ENCODE measurements at regions not wholly inside any gene's neighbourhood (a gene's known extent, or its start where the extent isn't known, plus 50 kb on each side); places are given as distances from the start of the nearest gene placed in this dataset.

GRCh38 chr14:45868863-45869262 lies 615.9 kb upstream of the MIS18BP1 start:
- H3K79me2 ChIP-seq = no peaks in the 10 kb centered on the region
- no peak for DNase-seq (ENCODE audit: low spot score)
- H3K27me3 ChIP-seq = no peaks in the 10 kb centered on the region
- H3K9me3 ChIP-seq (ENCODE audit: low read depth) = no peaks in the 10 kb centered on the region
- no peak overlapping the region for H3K27ac ChIP-seq
- no peaks in the 10 kb centered on the region for H3K36me3 ChIP-seq (replicated peaks; ENCODE audit: insufficient read depth, low read depth)
- TF ChIP-seq EZH2phosphoT487 (IDR thresholded peaks at IDR 0.05; ENCODE audit: low read depth, severe bottlenecking, unreplicated experiment) (no peak), EZH2 (IDR thresholded peaks at IDR 0.05; ENCODE audit: borderline replicate concordance) (no peak)
- TF ChIP-seq, protein P1, sequence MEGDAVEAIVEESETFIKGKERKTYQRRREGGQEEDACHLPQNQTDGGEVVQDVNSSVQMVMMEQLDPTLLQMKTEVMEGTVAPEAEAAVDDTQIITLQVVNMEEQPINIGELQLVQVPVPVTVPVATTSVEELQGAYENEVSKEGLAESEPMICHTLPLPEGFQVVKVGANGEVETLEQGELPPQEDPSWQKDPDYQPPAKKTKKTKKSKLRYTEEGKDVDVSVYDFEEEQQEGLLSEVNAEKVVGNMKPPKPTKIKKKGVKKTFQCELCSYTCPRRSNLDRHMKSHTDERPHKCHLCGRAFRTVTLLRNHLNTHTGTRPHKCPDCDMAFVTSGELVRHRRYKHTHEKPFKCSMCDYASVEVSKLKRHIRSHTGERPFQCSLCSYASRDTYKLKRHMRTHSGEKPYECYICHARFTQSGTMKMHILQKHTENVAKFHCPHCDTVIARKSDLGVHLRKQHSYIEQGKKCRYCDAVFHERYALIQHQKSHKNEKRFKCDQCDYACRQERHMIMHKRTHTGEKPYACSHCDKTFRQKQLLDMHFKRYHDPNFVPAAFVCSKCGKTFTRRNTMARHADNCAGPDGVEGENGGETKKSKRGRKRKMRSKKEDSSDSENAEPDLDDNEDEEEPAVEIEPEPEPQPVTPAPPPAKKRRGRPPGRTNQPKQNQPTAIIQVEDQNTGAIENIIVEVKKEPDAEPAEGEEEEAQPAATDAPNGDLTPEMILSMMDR (IDR thresholded peaks at IDR 0.05; ENCODE audit: poor library complexity) = no peak
- H2AFZ ChIP-seq = no peak overlapping the region
- no peaks in the 10 kb centered on the region for H4K20me1 ChIP-seq (ENCODE audit: insufficient read depth, poor library complexity, severe bottlenecking)
- no peaks in the 10 kb centered on the region for H3K9me2 ChIP-seq (replicated peaks; ENCODE audit: insufficient read depth)
- no peak overlapping the region for H3K4me2 ChIP-seq
- no peak overlapping the region for H3K4me3 ChIP-seq
- H3K4me1 ChIP-seq (ENCODE audit: insufficient read depth) = no peaks in the 10 kb centered on the region
- WGBS (ENCODE audit: low lambda C conversion rate, missing lambda C conversion rate) = 81% methylated on average over 2 of the region's 2 CpGs

GRCh38 chr14:45868377-45868776 lies 615.4 kb upstream of the MIS18BP1 start:
- H3K4me2 ChIP-seq = no peak overlapping the region
- H3K4me3 ChIP-seq = no peak overlapping the region
- no peak for DNase-seq (ENCODE audit: low spot score)
- TF ChIP-seq EZH2 (IDR thresholded peaks at IDR 0.05; ENCODE audit: borderline replicate concordance) (no peak), EZH2phosphoT487 (IDR thresholded peaks at IDR 0.05; ENCODE audit: low read depth, severe bottlenecking, unreplicated experiment) (no peak)
- TF ChIP-seq, protein P1 (IDR thresholded peaks at IDR 0.05; ENCODE audit: poor library complexity) = no peak
- H3K27ac ChIP-seq = no peak overlapping the region
- no peaks in the 10 kb centered on the region for H3K36me3 ChIP-seq (replicated peaks; ENCODE audit: insufficient read depth, low read depth)
- no peaks in the 10 kb centered on the region for H3K79me2 ChIP-seq
- no peaks in the 10 kb centered on the region for H3K4me1 ChIP-seq (ENCODE audit: insufficient read depth)
- no peaks in the 10 kb centered on the region for H4K20me1 ChIP-seq (ENCODE audit: insufficient read depth, poor library complexity, severe bottlenecking)
- WGBS (ENCODE audit: low lambda C conversion rate, missing lambda C conversion rate) = 50% methylated on average over 2 of the region's 2 CpGs
- no peak overlapping the region for H2AFZ ChIP-seq
- H3K9me2 ChIP-seq (replicated peaks; ENCODE audit: insufficient read depth) = no peaks in the 10 kb centered on the region
- no peaks in the 10 kb centered on the region for H3K27me3 ChIP-seq
- no peaks in the 10 kb centered on the region for H3K9me3 ChIP-seq (ENCODE audit: low read depth)

DNA sequence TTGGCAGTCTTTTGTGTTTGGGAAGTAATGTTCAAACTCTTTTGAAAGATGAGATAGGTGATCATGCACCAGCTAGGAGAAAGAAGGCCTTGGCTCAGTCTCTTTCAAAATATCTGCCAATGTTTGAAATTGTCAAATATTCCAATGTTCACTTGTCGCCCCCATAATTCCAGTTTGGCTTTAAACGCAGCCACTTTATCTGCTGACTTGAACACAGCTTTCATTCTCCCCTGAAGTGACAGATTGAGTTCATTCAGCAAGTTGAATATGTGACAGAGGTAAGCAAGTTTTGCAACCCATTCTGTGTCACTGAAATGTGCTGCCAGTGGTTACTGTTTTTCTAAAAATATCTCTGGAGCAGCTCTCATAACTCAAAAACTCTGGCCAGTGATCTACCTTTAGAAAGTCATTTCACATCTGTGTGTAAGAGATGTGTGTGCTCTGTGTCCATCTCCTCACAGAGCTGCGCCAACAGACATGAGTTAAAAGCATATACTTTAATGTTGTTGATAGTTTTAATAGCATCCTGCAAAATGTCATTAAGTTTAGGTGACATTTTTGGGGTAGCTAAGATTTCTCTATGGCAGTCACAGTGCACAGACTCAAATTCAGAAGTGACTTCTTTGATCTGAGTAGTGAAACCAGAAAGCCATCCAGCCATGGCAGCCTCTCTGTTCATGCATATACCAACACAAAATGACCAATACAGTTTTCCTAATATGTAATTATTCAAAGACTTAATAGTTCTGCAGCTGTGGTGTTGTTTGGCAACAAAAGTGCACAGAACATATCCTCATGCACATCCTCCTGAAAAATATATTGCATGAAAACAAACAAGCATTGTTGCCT lies 614.3 kb upstream of the MIS18BP1 start:
- H3K27ac ChIP-seq = no peak overlapping the region
- no peaks in the 10 kb centered on the region for H3K27me3 ChIP-seq
- H3K4me2 ChIP-seq = no peak overlapping the region
- no peak overlapping the region for H3K4me3 ChIP-seq
- H3K36me3 ChIP-seq (replicated peaks; ENCODE audit: insufficient read depth, low read depth) = no peaks in the 10 kb centered on the region
- TF ChIP-seq EZH2 (IDR thresholded peaks at IDR 0.05; ENCODE audit: borderline replicate concordance) (no peak), EZH2phosphoT487 (IDR thresholded peaks at IDR 0.05; ENCODE audit: low read depth, severe bottlenecking, unreplicated experiment) (no peak)
- TF ChIP-seq, protein P1 (IDR thresholded peaks at IDR 0.05; ENCODE audit: poor library complexity) = no peak
- H3K79me2 ChIP-seq = no peaks in the 10 kb centered on the region
- H3K9me3 ChIP-seq (ENCODE audit: low read depth) = no peaks in the 10 kb centered on the region
- H2AFZ ChIP-seq = no peak overlapping the region
- DNase-seq (ENCODE audit: low spot score) = no peak
- no peaks in the 10 kb centered on the region for H3K9me2 ChIP-seq (replicated peaks; ENCODE audit: insufficient read depth)
- H3K4me1 ChIP-seq (ENCODE audit: insufficient read depth) = no peaks in the 10 kb centered on the region
- H4K20me1 ChIP-seq (ENCODE audit: insufficient read depth, poor library complexity, severe bottlenecking) = no peaks in the 10 kb centered on the region
- WGBS (ENCODE audit: low lambda C conversion rate, missing lambda C conversion rate) = 91% methylated on average over 3 of the region's 3 CpGs
